H1 (cell line): ENCODE measurements at regions not wholly inside any gene's neighbourhood (a gene's known extent, or its start where the extent isn't known, plus 50 kb on each side); places are given as distances from the start of the nearest gene placed in this dataset.

ENCODE experiments used
- CTCF ChIA-PET: fragments of 300-600 bp; sonication (Branson Sonifier 250); formaldehyde crosslinking; loops from one replicate; lab custom pipeline; 2021; ENCODE audit not compliant: partially characterized antibody; lab: Charles Lee
- POLR2A ChIA-PET: fragments of 300-600 bp; sonication (Branson Sonifier 250); formaldehyde crosslinking; loops from one replicate; lab custom pipeline; 2021; ENCODE audit warnings: inconsistent platforms; ENCODE audit not compliant: partially characterized antibody; lab: Charles Lee
- DNase-seq, 2 experiments: peaks; one replicate each; pipeline versions ENCODE4 v3.0.0 to v3.0.0-alpha.2; 2010 to 2022; ENCODE audit warnings: low spot score in 2 of 2, low read depth in 1 of 2, mixed read lengths in 1 of 2
- FAIRE-seq: peaks from 2 replicates; lab custom pipeline; 2011; peaks lifted over from hg19 to GRCh38; lab: Jason Lieb, UNC
- H2AFZ ChIP-seq: 2 replicates; pipeline ENCODE4 v1.8.1; 2012; ENCODE audit warnings: low read length, inconsistent platforms
- H2AK5ac ChIP-seq: 2 replicates; pipeline ENCODE4 v1.6.1; 2013; ENCODE audit warnings: low read depth, low read length
- H2BK120ac ChIP-seq: replicated peaks from 2 replicates; pipeline ENCODE3; 2013; ENCODE audit warnings: low read depth, low read length, inconsistent platforms
- H2BK12ac ChIP-seq: 2 replicates; pipeline ENCODE4 v1.6.1; 2013; ENCODE audit warnings: low read depth, low read length
- H2BK15ac ChIP-seq: 2 replicates; pipeline ENCODE4 v1.6.1; 2013; ENCODE audit warnings: low read length
- H2BK20ac ChIP-seq: 2 replicates; pipeline ENCODE4 v1.6.1; 2013; ENCODE audit warnings: low read length
- H2BK5ac ChIP-seq: 2 replicates; pipeline ENCODE4 v1.6.1; 2013; ENCODE audit warnings: low read depth, low read length
- H3K14ac ChIP-seq: 2 replicates; pipeline ENCODE4 v1.6.1; 2013; ENCODE audit warnings: inconsistent platforms; ENCODE audit not compliant: insufficient read length
- H3K18ac ChIP-seq: 2 replicates; pipeline ENCODE4 v1.6.1; 2013; ENCODE audit warnings: low read length; ENCODE audit errors: extremely low read depth
- H3K23ac ChIP-seq: 2 replicates; pipeline ENCODE4 v1.6.1; 2013; ENCODE audit warnings: inconsistent platforms; ENCODE audit not compliant: insufficient read length
- H3K23me2 ChIP-seq: 2 replicates; pipeline ENCODE4 v1.6.1; 2013; ENCODE audit warnings: low read depth, low read length
- H3K27ac ChIP-seq: 2 replicates; pipeline ENCODE4 v1.6.1; 2011; ENCODE audit warnings: low read depth, low read length, inconsistent platforms
- H3K27me3 ChIP-seq, 4 experiments: replicated peaks in 1 of 4; 1 replicate in 1 of 4; 2 replicates in 3 of 4; pipeline versions ENCODE4 v1.6.1 to v1.8.1; 2011 to 2013; ENCODE audit warnings: low read length in 3 of 4, mild to moderate bottlenecking in 3 of 4, inconsistent platforms in 2 of 4, mixed read lengths in 2 of 4, moderate library complexity in 1 of 4; ENCODE audit not compliant: control insufficient read depth in 3 of 4, insufficient read depth in 3 of 4; ENCODE audit errors: extremely low read depth in 1 of 4
- H3K36me3 ChIP-seq, 4 experiments: 2 replicates each; pipeline versions ENCODE4 v1.6.1 to v1.8.1; 2011 to 2013; ENCODE audit warnings: mild to moderate bottlenecking in 4 of 4, low read length in 3 of 4, moderate library complexity in 2 of 4, control low read depth in 1 of 4, inconsistent platforms in 1 of 4; ENCODE audit not compliant: insufficient read depth in 4 of 4, control insufficient read depth in 2 of 4
- H3K4ac ChIP-seq: replicated peaks from 2 replicates; pipeline ENCODE3; 2013; ENCODE audit warnings: low read length, low read depth, mixed read lengths, inconsistent platforms; ENCODE audit not compliant: insufficient read length
- H3K4me1 ChIP-seq, 4 experiments: replicated peaks in 1 of 4; 1 replicate in 1 of 4; 2 replicates in 3 of 4; pipeline versions ENCODE4 v1.6.1 to v1.8.1; 2011 to 2013; ENCODE audit warnings: low read length in 3 of 4, inconsistent platforms in 2 of 4, mixed read lengths in 1 of 4; ENCODE audit not compliant: insufficient read depth in 4 of 4, control insufficient read depth in 3 of 4
- H3K4me2 ChIP-seq, 2 experiments: 2 replicates each; pipeline versions ENCODE4 v1.6.1 to v1.8.1; 2011 to 2013; ENCODE audit warnings: low read depth in 2 of 2, low read length in 2 of 2, control low read depth in 1 of 2, inconsistent platforms in 1 of 2, mild to moderate bottlenecking in 1 of 2; ENCODE audit not compliant: insufficient read depth in 1 of 2
- H3K4me3 ChIP-seq, 4 experiments: fragments of 200-600, 300-600 bp in 1 of 4; sonication (generic), shearing (Covaris generic), sonication (Bioruptor Twin) in 1 of 4; 2 replicates each; pipeline versions ENCODE4 v1.5.1 to v1.8.1; 2011 to 2016; ENCODE audit warnings: low read length in 4 of 4, low read depth in 3 of 4, control low read depth in 2 of 4, inconsistent platforms in 2 of 4, mild to moderate bottlenecking in 2 of 4, mixed read lengths in 1 of 4, moderate library complexity in 1 of 4; ENCODE audit not compliant: insufficient read depth in 2 of 4; ENCODE audit errors: extremely low read depth in 1 of 4
- H3K56ac ChIP-seq: replicated peaks from 2 replicates; pipeline ENCODE3; 2013; ENCODE audit warnings: low read depth, mild to moderate bottlenecking, mixed read lengths, low read length, inconsistent platforms; ENCODE audit not compliant: insufficient read length
- H3K79me1 ChIP-seq: 2 replicates; pipeline ENCODE4 v1.6.1; 2013; ENCODE audit warnings: low read depth, low read length, control low read depth
- H3K79me2 ChIP-seq, 2 experiments: 2 replicates each; pipeline versions ENCODE4 v1.6.1 to v1.8.1; 2012 to 2013; ENCODE audit warnings: low read length in 2 of 2, mild to moderate bottlenecking in 2 of 2, inconsistent platforms in 1 of 2; ENCODE audit not compliant: insufficient read depth in 2 of 2, control insufficient read depth in 1 of 2
- H3K9ac ChIP-seq, 4 experiments: replicated peaks in 1 of 4; 1 replicate in 1 of 4; 2 replicates in 3 of 4; pipeline versions ENCODE4 v1.6.1 to v1.8.1; 2011 to 2013; ENCODE audit warnings: low read depth in 3 of 4, low read length in 3 of 4, control low read depth in 2 of 4, mild to moderate bottlenecking in 2 of 4, moderate library complexity in 2 of 4, inconsistent platforms in 1 of 4; ENCODE audit errors: extremely low read depth in 1 of 4
- H3K9me3 ChIP-seq, 2 experiments: 2 replicates each; pipeline versions ENCODE4 v1.6.1 to v1.8.1; 2012 to 2013; ENCODE audit warnings: mild to moderate bottlenecking in 2 of 2, moderate library complexity in 2 of 2, control low read depth in 1 of 2, inconsistent platforms in 1 of 2, low read depth in 1 of 2, low read length in 1 of 2, mixed read lengths in 1 of 2; ENCODE audit not compliant: insufficient read depth in 2 of 2
- H4K20me1 ChIP-seq, 2 experiments: replicated peaks in 1 of 2; 2 replicates each; pipeline versions ENCODE3 to v1.8.1; 2011 to 2013; ENCODE audit warnings: inconsistent platforms in 2 of 2, low read length in 2 of 2, mild to moderate bottlenecking in 1 of 2; ENCODE audit not compliant: insufficient read depth in 2 of 2, control insufficient read depth in 1 of 2
- H4K5ac ChIP-seq: 2 replicates; pipeline ENCODE4 v1.6.1; 2013; ENCODE audit warnings: low read length, low read depth, mixed read lengths, inconsistent platforms; ENCODE audit not compliant: insufficient read length
- H4K8ac ChIP-seq: 2 replicates; pipeline ENCODE4 v1.8.0; 2013; ENCODE audit warnings: mild to moderate bottlenecking, moderate library complexity, low read length, inconsistent platforms; ENCODE audit not compliant: insufficient read depth; ENCODE audit errors: extremely low read depth
- H4K91ac ChIP-seq: replicated peaks from 2 replicates; pipeline ENCODE3; 2013; ENCODE audit warnings: low read length, mixed read lengths, inconsistent platforms; ENCODE audit not compliant: insufficient read length
- EGR1 ChIP-seq: IDR thresholded peaks from 2 replicates; pipeline ENCODE4 v1.6.1; 2011; ENCODE audit warnings: low read depth, low read length, borderline replicate concordance
- SIN3A ChIP-seq, 2 experiments: IDR thresholded peaks in 1 of 2; conservative IDR thresholded peaks in 1 of 2; 2 replicates each; pipeline ENCODE4 v1.6.1; 2011 to 2012; ENCODE audit warnings: low read length in 2 of 2, improper control_type of control experiment in 1 of 2, low read depth in 1 of 2, mild to moderate bottlenecking in 1 of 2
- TAF7 ChIP-seq: optimal IDR thresholded peaks from 2 replicates; pipeline ENCODE3; 2011; ENCODE audit warnings: low read depth, mild to moderate bottlenecking, inconsistent platforms, low read length, moderate library complexity, borderline replicate concordance
- TBP ChIP-seq: IDR thresholded peaks from 2 replicates; pipeline ENCODE4 v1.6.1; 2011; ENCODE audit warnings: low read depth, low read length, improper control_type of control experiment
- WGBS, 2 experiments: shearing (Covaris generic) in 1 of 2; methylation state at CpG; one replicate each; pipeline versions ENCODE4 v1.1.6 to v1.1.7; 2013 to 2015; ENCODE audit warnings: low lambda C conversion rate in 2 of 2, mixed read lengths in 2 of 2, inconsistent platforms in 1 of 2, low coverage in 1 of 2, missing lambda C conversion rate in 1 of 2; ENCODE audit not compliant: insufficient replicate concordance in 2 of 2, insufficient coverage in 1 of 2, insufficient read length in 1 of 2; ENCODE audit errors: extremely low coverage in 1 of 2, missing lambda C conversion rate in 1 of 2; 5-methylcytosine and 5-hydroxymethylcytosine counted together

DNA sequence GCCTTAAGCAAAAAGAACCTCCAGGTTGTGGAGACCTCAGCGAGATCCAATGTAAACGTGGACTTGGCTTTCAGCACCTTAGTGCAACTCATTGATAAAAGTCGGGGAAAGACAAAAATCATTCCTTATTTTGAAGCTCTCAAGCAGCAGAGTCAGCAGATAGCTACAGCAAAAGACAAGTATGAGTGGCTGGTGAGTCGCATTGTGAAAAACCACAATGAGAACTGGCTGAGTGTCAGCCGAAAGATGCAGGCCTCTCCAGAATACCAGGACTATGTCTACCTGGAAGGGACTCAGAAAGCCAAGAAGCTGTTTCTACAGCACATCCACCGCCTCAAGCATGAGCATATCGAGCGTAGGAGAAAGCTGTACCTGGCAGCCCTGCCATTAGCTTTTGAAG is 58.5 kb downstream of the ARHGAP35 start:
- Histone ChIP-seq H2BK5ac (no peak overlapping the region), H3K79me1 (peaks cover 15% of the 10 kb centered on the region; the same call in 1 of the 2 replicates), H2BK15ac (no peak overlapping the region), H2AK5ac (no peak overlapping the region), H2BK12ac (no peak overlapping the region), H3K14ac (no peak overlapping the region), H3K27me3 (no peaks in the 10 kb centered on the region; a peak in 1 of 7 replicates), H3K9ac (no peak overlapping the region), H3K27ac (no peak overlapping the region), H4K8ac (no peak overlapping the region), H2AFZ (no peak overlapping the region), H3K4me3 (no peak overlapping the region), H2BK20ac (no peak overlapping the region), H4K5ac (no peak overlapping the region), H4K20me1 (peaks cover 5 to 10% of the 10 kb centered on the region in 2 experiments), H3K4ac (no peak overlapping the region)
- POLR2A ChIA-PET: interaction anchor here (0.8 kb wide), 1 partner anchor 55 kb away, joined by 3 read pairs; no protein-coding TSS in a partner anchor
- no peak for TF ChIP-seq TBP
- TF ChIP-seq TAF7: no peak
- no peak for TF ChIP-seq SIN3A (conservative IDR thresholded peaks at IDR 0.05 in 1 of 2, IDR thresholded peaks at IDR 0.05 in 1 of 2; ENCODE audit: low read depth in 1 of 2, low read length in 2 of 2)
- no peak for TF ChIP-seq EGR1
- TF ChIP-seq, all 59 proteins: peak for 0
- H3K79me2 ChIP-seq: peaks cover 0 to 65% of the 10 kb centered on the region in 2 experiments
- no peak overlapping the region for H3K4me2 ChIP-seq
- no peak overlapping the region for H4K91ac ChIP-seq
- DNase-seq: no peak
- no peak overlapping the region for H3K23ac ChIP-seq
- H3K23me2 ChIP-seq: no peaks in the 10 kb centered on the region
- H3K36me3 ChIP-seq: peaks cover 14 to 41% (median 28%) of the 10 kb centered on the region in 4 experiments; a peak in 7 of 8 replicates
- H3K56ac ChIP-seq: no peak overlapping the region
- H2BK120ac ChIP-seq: no peak overlapping the region
- no peak for FAIRE-seq
- peaks cover 0 to 3% (median 0%) of the 10 kb centered on the region in 4 experiments; a peak in 2 of 7 replicates for H3K4me1 ChIP-seq
- no peak overlapping the region for H3K18ac ChIP-seq
- 94% methylated on average over 8 of the region's 8 CpGs; no CpG with 5 or more reads in 1 of the 2 experiments for WGBS, 2 experiments
- CTCF ChIA-PET: interaction anchor here (0.5 to 3.4 kb wide), 7 partner anchors 8 to 152 kb away, joined by 3 to 22 read pairs (median 3); no protein-coding TSS in a partner anchor
- H3K9me3 ChIP-seq: no peaks in the 10 kb centered on the region
